ENCODE measurements at regions not wholly inside any gene's neighbourhood (a gene's known extent, or its start where the extent isn't known, plus 50 kb on each side); places are given as distances from the start of the nearest gene placed in this dataset.

- POLR2A ChIA-PET: no interaction called here
- H2AFZ ChIP-seq (ENCODE audit: low read depth, low read length): no peak overlapping the region
- no peak for DNase-seq (ENCODE audit: low read depth, low spot score)
- intact Hi-C loops (cut with micrococcal nuclease) (no loop called here), dilution Hi-C loops (cut with MboI; ENCODE audit: extremely low pct_ligation_motif_present, low sequenced_read_pairs) (no loop called here)
- H3K27me3 ChIP-seq (ENCODE audit: control insufficient read depth in 2 of 2, insufficient read depth in 2 of 2, low read length in 2 of 2): no peaks in the 10 kb centered on the region
- H3K79me2 ChIP-seq (ENCODE audit: control insufficient read depth, insufficient read depth, low read length): no peaks in the 10 kb centered on the region
- peaks cover 2% of the 10 kb centered on the region for H3K9me3 ChIP-seq (replicated peaks; ENCODE audit: control insufficient read depth, insufficient read depth, low read length)
- H3K4me3 ChIP-seq (replicated peaks in 1 of 3; ENCODE audit: insufficient read depth in 1 of 3, low read depth in 1 of 3, low read length in 3 of 3): no peak overlapping the region
- no peaks in the 10 kb centered on the region for H3K4me1 ChIP-seq (ENCODE audit: control insufficient read depth, extremely low read depth, insufficient read depth, low read length)
- TF ChIP-seq POLR2A (IDR thresholded peaks at IDR 0.05; ENCODE audit: low read depth, low read length): no peak
- no peak overlapping the region for H3K9ac ChIP-seq (replicated peaks; ENCODE audit: extremely low read depth, insufficient read depth, low read length)
- H3K27ac ChIP-seq (ENCODE audit: insufficient read depth, low read depth, low read length): no peak overlapping the region
- no peaks in the 10 kb centered on the region for H3K36me3 ChIP-seq (ENCODE audit: control insufficient read depth in 2 of 2, extremely low read depth in 1 of 2, insufficient read depth in 2 of 2, low read length in 2 of 2)
- CTCF ChIA-PET: no interaction called here
- H3K9me1 ChIP-seq (replicated peaks; ENCODE audit: control insufficient read depth, extremely low read depth, insufficient read depth, low read length): no peaks in the 10 kb centered on the region
- no TSS peak for BruUV-seq (replicated peaks)
- H3K4me2 ChIP-seq (ENCODE audit: insufficient read depth, low read length): no peak overlapping the region
- FAIRE-seq: no peak
- no peaks in the 10 kb centered on the region for H4K20me1 ChIP-seq (replicated peaks; ENCODE audit: control insufficient read depth, extremely low read depth, insufficient read depth, low read length)
These were observed 843.7 kb upstream of the WWC1 start for GRCh38 chr5:167447466-167448375.

- H3K79me2 ChIP-seq (ENCODE audit: control insufficient read depth, insufficient read depth, low read length): no peaks in the 10 kb centered on the region
- peaks cover 2% of the 10 kb centered on the region for H3K9me3 ChIP-seq (replicated peaks; ENCODE audit: control insufficient read depth, insufficient read depth, low read length)
- intact Hi-C loops (cut with micrococcal nuclease): no loop called here
- H3K4me3 ChIP-seq (replicated peaks in 1 of 3; ENCODE audit: insufficient read depth in 1 of 3, low read depth in 1 of 3, low read length in 3 of 3): no peak overlapping the region
- DNase-seq (ENCODE audit: low read depth, low spot score) (no peak), FAIRE-seq (no peak)
- H3K27me3 ChIP-seq (ENCODE audit: control insufficient read depth in 2 of 2, insufficient read depth in 2 of 2, low read length in 2 of 2): no peaks in the 10 kb centered on the region
- ChIA-PET POLR2A (no interaction called here), CTCF (no interaction called here)
- no peaks in the 10 kb centered on the region for H4K20me1 ChIP-seq (replicated peaks; ENCODE audit: control insufficient read depth, extremely low read depth, insufficient read depth, low read length)
- H3K36me3 ChIP-seq (ENCODE audit: control insufficient read depth in 2 of 2, extremely low read depth in 1 of 2, insufficient read depth in 2 of 2, low read length in 2 of 2): no peaks in the 10 kb centered on the region
- H2AFZ ChIP-seq (ENCODE audit: low read depth, low read length): no peak overlapping the region
- no peaks in the 10 kb centered on the region for H3K9me1 ChIP-seq (replicated peaks; ENCODE audit: control insufficient read depth, extremely low read depth, insufficient read depth, low read length)
- dilution Hi-C loops (cut with MboI; ENCODE audit: extremely low pct_ligation_motif_present, low sequenced_read_pairs): no loop called here
- H3K27ac ChIP-seq (ENCODE audit: insufficient read depth, low read depth, low read length): no peak overlapping the region
- no peak overlapping the region for H3K9ac ChIP-seq (replicated peaks; ENCODE audit: extremely low read depth, insufficient read depth, low read length)
- H3K4me2 ChIP-seq (ENCODE audit: insufficient read depth, low read length): no peak overlapping the region
- TF ChIP-seq POLR2AphosphoS5 (IDR thresholded peaks at IDR 0.05; ENCODE audit: insufficient read depth, low read depth, low read length) (no peak), MAX (IDR thresholded peaks at IDR 0.05; ENCODE audit: insufficient read depth, insufficient read length) (no peak), EZH2 (IDR thresholded peaks at IDR 0.05; ENCODE audit: borderline replicate concordance, low read depth, low read length, severe bottlenecking) (no peak), POLR2A (IDR thresholded peaks at IDR 0.05; ENCODE audit: low read depth, low read length) (no peak), GATA2 (IDR thresholded peaks at IDR 0.05; ENCODE audit: insufficient read depth, insufficient read length, low read depth, low read length) (no peak), JUN (IDR thresholded peaks at IDR 0.05; ENCODE audit: borderline replicate concordance, insufficient read depth, insufficient read length, low read depth) (no peak), CTCF (IDR thresholded peaks at IDR 0.05; ENCODE audit: extremely low read depth in 1 of 2, insufficient read depth in 1 of 2, low read depth in 1 of 2, low read length in 2 of 2) (no peak), FOS (IDR thresholded peaks at IDR 0.05; ENCODE audit: borderline replicate concordance, insufficient read depth, low read length) (no peak), MYC (IDR thresholded peaks at IDR 0.05; ENCODE audit: low read depth, low read length) (no peak)
- no peaks in the 10 kb centered on the region for H3K4me1 ChIP-seq (ENCODE audit: control insufficient read depth, extremely low read depth, insufficient read depth, low read length)
- BruUV-seq (replicated peaks): no TSS peak
These were observed 843.1 kb upstream of the WWC1 start for GRCh38 chr5:167448376-167448775.

Data from endothelial cell of umbilical vein (primary cell).